ENCODE measurements at regions not wholly inside any gene's neighbourhood (a gene's known extent, or its start where the extent isn't known, plus 50 kb on each side); places are given as distances from the start of the nearest gene placed in this dataset.

DNA sequence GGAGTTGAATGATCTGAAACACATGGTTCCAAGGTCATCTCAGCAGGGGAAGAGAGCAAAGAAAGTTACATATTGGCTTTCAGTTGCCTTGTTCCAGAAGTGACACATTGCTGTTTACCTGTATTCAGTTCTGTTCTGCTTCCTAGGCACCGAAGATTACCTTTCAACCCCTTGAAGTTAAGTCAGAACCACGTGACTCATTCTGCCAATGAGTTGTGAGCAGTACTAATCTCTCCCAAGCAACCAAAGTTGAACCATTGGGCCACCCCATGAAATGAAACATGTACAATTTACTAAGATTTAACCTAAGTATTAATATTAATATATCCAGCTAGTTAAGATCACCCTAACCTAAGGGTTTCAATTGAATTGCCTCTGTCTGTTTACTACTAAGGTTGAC lies 439.2 kb upstream of the MAF start:
- dilution Hi-C loops (cut with MboI; ENCODE audit: extremely low pct_ligation_motif_present, low sequenced_read_pairs): no loop called here
- no peak for FAIRE-seq
- CTCF ChIA-PET: no interaction called here

More for the DNA sequence above, 439.2 kb upstream of the MAF start:
- Histone ChIP-seq H3K79me2 (ENCODE audit: control insufficient read depth, insufficient read depth, low read length) (no peaks in the 10 kb centered on the region), H4K20me1 (replicated peaks; ENCODE audit: control insufficient read depth, extremely low read depth, insufficient read depth, low read length) (no peaks in the 10 kb centered on the region), H3K4me2 (ENCODE audit: insufficient read depth, low read length) (no peak overlapping the region), H3K27me3 (ENCODE audit: control insufficient read depth in 2 of 2, insufficient read depth in 2 of 2, low read length in 2 of 2) (no peaks in the 10 kb centered on the region), H3K27ac (ENCODE audit: insufficient read depth, low read depth, low read length) (no peak overlapping the region), H3K36me3 (ENCODE audit: control insufficient read depth in 2 of 2, extremely low read depth in 1 of 2, insufficient read depth in 2 of 2, low read length in 2 of 2) (no peaks in the 10 kb centered on the region), H3K9ac (replicated peaks; ENCODE audit: extremely low read depth, insufficient read depth, low read length) (no peak overlapping the region), H3K4me3 (replicated peaks in 1 of 3; ENCODE audit: insufficient read depth in 1 of 3, low read depth in 1 of 3, low read length in 3 of 3) (no peak overlapping the region), H3K9me3 (replicated peaks; ENCODE audit: control insufficient read depth, insufficient read depth, low read length) (no peaks in the 10 kb centered on the region), H3K9me1 (replicated peaks; ENCODE audit: control insufficient read depth, extremely low read depth, insufficient read depth, low read length) (no peaks in the 10 kb centered on the region), H3K4me1 (ENCODE audit: control insufficient read depth, extremely low read depth, insufficient read depth, low read length) (no peaks in the 10 kb centered on the region), H2AFZ (ENCODE audit: low read depth, low read length) (no peak overlapping the region)
- POLR2A ChIA-PET: no interaction called here
- intact Hi-C loops (cut with micrococcal nuclease): no loop called here
- no peak for DNase-seq (ENCODE audit: low read depth, low spot score)
- TF ChIP-seq GATA2 (IDR thresholded peaks at IDR 0.05; ENCODE audit: insufficient read depth, insufficient read length, low read depth, low read length): no peak
- TF ChIP-seq CTCF (IDR thresholded peaks at IDR 0.05; ENCODE audit: extremely low read depth in 1 of 2, insufficient read depth in 1 of 2, low read depth in 1 of 2, low read length in 2 of 2): no peak
- TF ChIP-seq EZH2 (IDR thresholded peaks at IDR 0.05; ENCODE audit: borderline replicate concordance, low read depth, low read length, severe bottlenecking): no peak
- no peak for TF ChIP-seq POLR2AphosphoS5 (IDR thresholded peaks at IDR 0.05; ENCODE audit: insufficient read depth, low read depth, low read length)
- TF ChIP-seq MYC (IDR thresholded peaks at IDR 0.05; ENCODE audit: low read depth, low read length): no peak
- TF ChIP-seq POLR2A (IDR thresholded peaks at IDR 0.05; ENCODE audit: low read depth, low read length): no peak
- TF ChIP-seq MAX (IDR thresholded peaks at IDR 0.05; ENCODE audit: insufficient read depth, insufficient read length): no peak
- TF ChIP-seq FOS (IDR thresholded peaks at IDR 0.05; ENCODE audit: borderline replicate concordance, insufficient read depth, low read length): no peak
- no peak for TF ChIP-seq JUN (IDR thresholded peaks at IDR 0.05; ENCODE audit: borderline replicate concordance, insufficient read depth, insufficient read length, low read depth)
- BruUV-seq (replicated peaks): no TSS peak

Data from endothelial cell of umbilical vein (primary cell).